ENCODE measurements at regions not wholly inside any gene's neighbourhood (a gene's known extent, or its start where the extent isn't known, plus 50 kb on each side); places are given as distances from the start of the nearest gene placed in this dataset.

DNA sequence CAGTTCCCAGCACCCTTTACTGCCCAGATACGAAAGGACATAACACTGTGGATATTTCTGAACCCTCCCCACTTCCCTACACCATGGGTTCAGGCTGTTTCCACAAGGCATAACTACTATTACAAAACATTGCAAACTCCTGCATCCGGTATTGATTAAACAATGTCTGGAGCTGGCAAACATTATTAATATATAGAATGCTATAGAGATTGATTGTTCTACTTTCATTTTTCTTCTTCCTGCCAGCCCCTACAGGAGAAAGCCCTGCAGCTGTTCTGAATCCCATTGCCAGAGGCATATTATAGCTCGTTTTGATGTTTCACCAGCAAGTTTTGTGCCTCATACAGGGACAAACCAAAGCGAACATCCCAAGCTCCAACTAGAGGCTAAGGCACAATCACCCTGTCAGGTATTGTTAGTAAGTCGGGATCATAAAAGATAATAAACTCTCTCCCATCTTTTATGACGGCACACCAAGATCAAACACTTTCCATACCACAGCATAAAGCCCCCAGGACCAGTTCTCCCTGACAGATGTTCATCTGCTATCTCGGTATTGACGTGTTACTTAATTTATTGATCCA lies 331.1 kb upstream of the NT5E start:
- TF ChIP-seq, protein P1, sequence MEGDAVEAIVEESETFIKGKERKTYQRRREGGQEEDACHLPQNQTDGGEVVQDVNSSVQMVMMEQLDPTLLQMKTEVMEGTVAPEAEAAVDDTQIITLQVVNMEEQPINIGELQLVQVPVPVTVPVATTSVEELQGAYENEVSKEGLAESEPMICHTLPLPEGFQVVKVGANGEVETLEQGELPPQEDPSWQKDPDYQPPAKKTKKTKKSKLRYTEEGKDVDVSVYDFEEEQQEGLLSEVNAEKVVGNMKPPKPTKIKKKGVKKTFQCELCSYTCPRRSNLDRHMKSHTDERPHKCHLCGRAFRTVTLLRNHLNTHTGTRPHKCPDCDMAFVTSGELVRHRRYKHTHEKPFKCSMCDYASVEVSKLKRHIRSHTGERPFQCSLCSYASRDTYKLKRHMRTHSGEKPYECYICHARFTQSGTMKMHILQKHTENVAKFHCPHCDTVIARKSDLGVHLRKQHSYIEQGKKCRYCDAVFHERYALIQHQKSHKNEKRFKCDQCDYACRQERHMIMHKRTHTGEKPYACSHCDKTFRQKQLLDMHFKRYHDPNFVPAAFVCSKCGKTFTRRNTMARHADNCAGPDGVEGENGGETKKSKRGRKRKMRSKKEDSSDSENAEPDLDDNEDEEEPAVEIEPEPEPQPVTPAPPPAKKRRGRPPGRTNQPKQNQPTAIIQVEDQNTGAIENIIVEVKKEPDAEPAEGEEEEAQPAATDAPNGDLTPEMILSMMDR (IDR thresholded peaks at IDR 0.05; ENCODE audit: low read length, missing control alignments), result no peak
- no peak for DNase-seq (ENCODE audit: low read depth)
- no peak overlapping the region for H3K4me3 ChIP-seq (replicated peaks; ENCODE audit: low read depth, low read length)

DNA sequence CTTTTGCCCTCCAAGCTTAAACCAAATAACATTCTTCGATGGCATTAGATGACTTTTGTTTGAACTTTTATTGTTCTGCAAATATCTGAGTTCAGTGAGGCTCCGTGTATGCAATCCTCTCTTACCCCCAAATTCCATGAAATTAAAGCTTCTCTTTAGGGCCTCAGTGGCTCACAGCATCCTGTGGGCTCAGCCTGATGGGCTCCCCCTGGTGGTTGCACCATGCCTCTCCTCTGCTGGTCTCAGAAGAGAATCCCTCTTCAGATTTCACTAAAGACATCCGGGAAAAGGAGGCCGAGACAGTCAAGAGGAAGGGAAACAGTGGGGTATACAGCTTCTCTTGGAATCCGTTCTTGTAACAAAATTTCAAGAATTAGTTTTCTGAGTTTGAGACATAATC lies 331.6 kb upstream of the NT5E start:
- no peak overlapping the region for H3K4me3 ChIP-seq (replicated peaks; ENCODE audit: low read depth, low read length)
- no peak for DNase-seq (ENCODE audit: low read depth)
- TF ChIP-seq, protein P1 (IDR thresholded peaks at IDR 0.05; ENCODE audit: low read length, missing control alignments), result peak; percentile 11

- no peak for DNase-seq (ENCODE audit: low read depth)
Observed at GRCh38 chr6:85116475-85116874, 333.4 kb upstream of the NT5E start.

DNA sequence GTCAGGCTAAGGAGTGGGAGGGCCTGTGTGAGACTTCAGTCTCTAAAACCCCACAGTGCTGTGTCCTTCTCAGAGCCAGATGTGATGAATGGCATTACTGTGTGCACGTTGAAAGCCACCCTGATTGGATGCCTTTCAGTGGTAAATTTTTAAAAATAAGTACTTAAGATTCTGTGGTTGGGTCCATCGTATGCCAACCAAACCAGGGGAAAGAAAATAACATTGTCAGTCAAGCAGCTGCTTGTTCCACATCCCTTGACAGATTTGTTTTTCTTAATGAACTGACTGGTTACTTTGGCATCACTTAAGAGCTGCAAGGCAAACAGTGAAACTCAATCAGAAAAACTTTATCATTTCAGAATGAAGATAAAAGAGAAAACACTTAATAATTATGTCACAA lies 334.0 kb upstream of the NT5E start:
- no peak for DNase-seq (ENCODE audit: low read depth)
- no peak overlapping the region for H3K4me3 ChIP-seq (replicated peaks; ENCODE audit: low read depth, low read length)
- TF ChIP-seq, protein P1 (IDR thresholded peaks at IDR 0.05; ENCODE audit: low read length, missing control alignments), result no peak

More at GRCh38 chr6:85116475-85116874, 333.4 kb upstream of the NT5E start:
- TF ChIP-seq, protein P1 (IDR thresholded peaks at IDR 0.05; ENCODE audit: low read length, missing control alignments), result no peak
- no peak overlapping the region for H3K4me3 ChIP-seq (replicated peaks; ENCODE audit: low read depth, low read length)

GRCh38 chr6:85115376-85115775 lies 334.5 kb upstream of the NT5E start:
- DNase-seq (ENCODE audit: low read depth), result no peak
- H3K4me3 ChIP-seq (replicated peaks; ENCODE audit: low read depth, low read length), result no peak overlapping the region
- TF ChIP-seq, protein P1 (IDR thresholded peaks at IDR 0.05; ENCODE audit: low read length, missing control alignments), result no peak

GRCh38 chr6:85114581-85114935 lies 335.3 kb upstream of the NT5E start:
- H3K4me3 ChIP-seq (replicated peaks; ENCODE audit: low read depth, low read length), result peak overlapping the region; percentile 52
- TF ChIP-seq, protein P1 (IDR thresholded peaks at IDR 0.05; ENCODE audit: low read length, missing control alignments), result no peak
- DNase-seq (ENCODE audit: low read depth), result no peak

DNA sequence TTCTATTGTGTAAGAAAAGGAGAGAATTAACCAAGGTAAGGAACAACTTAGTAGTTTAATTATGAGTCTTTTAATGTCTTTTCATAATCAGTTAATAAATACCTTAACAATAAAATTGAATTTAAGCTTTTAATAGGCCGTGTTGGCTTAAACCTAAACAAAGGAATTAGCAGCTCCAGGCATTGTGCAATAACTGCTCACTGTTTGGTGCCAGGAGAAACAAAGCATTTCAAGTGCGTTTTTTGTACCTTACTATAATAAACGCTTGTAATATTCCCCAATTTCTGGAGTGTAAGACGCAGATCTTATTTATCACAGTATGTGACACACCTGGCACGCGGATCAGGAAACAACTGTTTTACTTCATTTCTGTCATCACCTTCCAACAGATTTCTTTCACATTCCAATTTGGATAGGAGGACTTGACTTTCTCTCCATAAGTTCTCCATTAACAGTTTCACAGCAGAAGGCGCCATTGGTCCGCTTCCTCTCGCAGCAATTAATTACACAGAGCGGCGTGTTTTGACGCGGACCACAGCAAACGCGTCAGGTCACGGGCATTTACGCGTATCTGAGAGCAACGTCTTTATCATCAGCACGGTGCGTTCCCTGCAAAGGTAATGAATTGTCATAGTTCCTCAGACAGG lies 335.8 kb upstream of the NT5E start:
- TF ChIP-seq, protein P1 (IDR thresholded peaks at IDR 0.05; ENCODE audit: low read length, missing control alignments), result no peak
- H3K4me3 ChIP-seq (replicated peaks; ENCODE audit: low read depth, low read length), result peak overlapping the region; percentile 52
- peak; percentile 89 for DNase-seq (ENCODE audit: low read depth)

Measured in fibroblast of pulmonary artery (primary cell).